ENCODE measurements at regions not wholly inside any gene's neighbourhood (a gene's known extent, or its start where the extent isn't known, plus 50 kb on each side); places are given as distances from the start of the nearest gene placed in this dataset.

- Mint-ChIP-seq H3K27ac (no peak overlapping the region), H3K36me3 (no peaks in the 10 kb centered on the region), H3K4me3 (no peak overlapping the region), H3K27me3 (peaks cover 0 to 2% (median 0%) of the 10 kb centered on the region in 5 donors), H3K4me1 (peaks cover 11 to 32% (median 26%) of the 10 kb centered on the region in 4 donors), H3K9me3 (no peaks in the 10 kb centered on the region)
- ATAC-seq (no peak), DNase-seq (no peak)
- POLR2A ChIA-PET, result interaction anchor here (0.6 kb wide), 1 partner anchor 191 kb away, joined by 3 read pairs; no protein-coding TSS in a partner anchor
Observed at GRCh38 chr2:204115137-204116056, 178.8 kb downstream of the ICOS start.

GRCh38 chr2:204116159-204116792, 179.7 kb downstream of the ICOS start:
- Mint-ChIP-seq H3K36me3 (no peaks in the 10 kb centered on the region), H3K4me1 (peaks cover 7 to 23% (median 17%) of the 10 kb centered on the region in 4 donors), H3K27ac (no peak overlapping the region), H3K27me3 (peaks cover 0 to 3% (median 0%) of the 10 kb centered on the region in 5 donors), H3K9me3 (no peaks in the 10 kb centered on the region), H3K4me3 (no peak overlapping the region)
- ATAC-seq (no peak), DNase-seq (no peak)
- POLR2A ChIA-PET, result no interaction called here

- H3K4me3 Mint-ChIP-seq, result no peak overlapping the region
- ATAC-seq (no peak), DNase-seq (no peak)
- H3K27me3 Mint-ChIP-seq, result peaks cover 0 to 19% (median 6%) of the 10 kb centered on the region in 5 donors
- H3K9me3 Mint-ChIP-seq, result no peaks in the 10 kb centered on the region
- POLR2A ChIA-PET, result no interaction called here
- no peak overlapping the region for H3K27ac Mint-ChIP-seq
- no peaks in the 10 kb centered on the region for H3K4me1 Mint-ChIP-seq
- no peaks in the 10 kb centered on the region for H3K36me3 Mint-ChIP-seq
Observed at GRCh38 chr2:204122425-204122824, 185.9 kb downstream of the ICOS start.

GRCh38 chr2:204124140-204124750, 187.7 kb downstream of the ICOS start:
- POLR2A ChIA-PET, result no interaction called here
- DNase-seq (no peak), ATAC-seq (no peak)
- Mint-ChIP-seq H3K27me3 (peaks cover 0 to 19% (median 6%) of the 10 kb centered on the region in 5 donors), H3K4me3 (no peak overlapping the region), H3K4me1 (no peaks in the 10 kb centered on the region), H3K27ac (no peak overlapping the region), H3K9me3 (no peaks in the 10 kb centered on the region), H3K36me3 (no peaks in the 10 kb centered on the region)

- no peak for ATAC-seq
- H3K4me3 Mint-ChIP-seq, result no peak overlapping the region
- no peaks in the 10 kb centered on the region for H3K9me3 Mint-ChIP-seq
- peaks cover 0 to 21% (median 8%) of the 10 kb centered on the region in 5 donors for H3K27me3 Mint-ChIP-seq
- no peaks in the 10 kb centered on the region for H3K4me1 Mint-ChIP-seq
- POLR2A ChIA-PET, result no interaction called here
- H3K36me3 Mint-ChIP-seq, result no peaks in the 10 kb centered on the region
- DNase-seq, result no peak
- no peak overlapping the region for H3K27ac Mint-ChIP-seq
Observed at GRCh38 chr2:204126705-204127104, 190.1 kb downstream of the ICOS start.

- DNase-seq, result no peak
- Mint-ChIP-seq H3K4me3 (no peak overlapping the region), H3K36me3 (no peaks in the 10 kb centered on the region), H3K27me3 (peaks cover 0 to 18% (median 8%) of the 10 kb centered on the region in 5 donors), H3K4me1 (peaks cover 0 to 1% (median 0%) of the 10 kb centered on the region in 4 donors), H3K9me3 (no peaks in the 10 kb centered on the region), H3K27ac (no peak overlapping the region)
- POLR2A ChIA-PET, result no interaction called here
- no peak for ATAC-seq
Observed at GRCh38 chr2:204127238-204127637, 190.7 kb downstream of the ICOS start.

GRCh38 chr2:204129591-204130294, 193.2 kb downstream of the ICOS start:
- ATAC-seq, result no peak
- Mint-ChIP-seq H3K27ac (no peak overlapping the region), H3K4me3 (no peak overlapping the region), H3K9me3 (no peaks in the 10 kb centered on the region), H3K27me3 (peaks cover 0 to 10% (median 1%) of the 10 kb centered on the region in 5 donors), H3K4me1 (peaks cover 0 to 2% (median 0%) of the 10 kb centered on the region in 4 donors), H3K36me3 (no peaks in the 10 kb centered on the region)
- POLR2A ChIA-PET, result no interaction called here
- DNase-seq, result no peak

GRCh38 chr2:204131621-204132020, 195.1 kb downstream of the ICOS start:
- DNase-seq (no peak), ATAC-seq (no peak)
- POLR2A ChIA-PET, result no interaction called here
- Mint-ChIP-seq H3K27me3 (peaks cover 0 to 6% (median 1%) of the 10 kb centered on the region in 5 donors), H3K27ac (no peak overlapping the region), H3K4me3 (no peak overlapping the region), H3K36me3 (no peaks in the 10 kb centered on the region), H3K9me3 (no peaks in the 10 kb centered on the region), H3K4me1 (peaks cover 0 to 2% (median 0%) of the 10 kb centered on the region in 4 donors)

GRCh38 chr2:204133476-204133875, 196.9 kb downstream of the ICOS start:
- no peaks in the 10 kb centered on the region for H3K36me3 Mint-ChIP-seq

GRCh38 chr2:204134421-204134820, 197.9 kb downstream of the ICOS start:
- POLR2A ChIA-PET, result no interaction called here
- DNase-seq (no peak), ATAC-seq (no peak)
- Mint-ChIP-seq H3K27ac (no peak overlapping the region), H3K27me3 (peaks cover 0 to 6% (median 3%) of the 10 kb centered on the region in 5 donors), H3K36me3 (no peaks in the 10 kb centered on the region), H3K4me3 (no peak overlapping the region), H3K4me1 (peaks cover 0 to 2% (median 0%) of the 10 kb centered on the region in 4 donors), H3K9me3 (no peaks in the 10 kb centered on the region)

More at GRCh38 chr2:204133476-204133875, 196.9 kb downstream of the ICOS start:
- no peak for ATAC-seq
- POLR2A ChIA-PET, result no interaction called here
- Mint-ChIP-seq H3K27me3 (peaks cover 0 to 6% (median 3%) of the 10 kb centered on the region in 5 donors), H3K4me1 (peaks cover 0 to 2% (median 0%) of the 10 kb centered on the region in 4 donors), H3K4me3 (no peak overlapping the region), H3K9me3 (no peaks in the 10 kb centered on the region), H3K27ac (no peak overlapping the region)
- DNase-seq, result no peak

- H3K36me3 Mint-ChIP-seq, result no peaks in the 10 kb centered on the region
- no peak overlapping the region for H3K27ac Mint-ChIP-seq
Observed at GRCh38 chr2:204135752-204136151, 199.2 kb downstream of the ICOS start.

GRCh38 chr2:204138206-204138605, 201.6 kb downstream of the ICOS start:
- Mint-ChIP-seq H3K9me3 (no peaks in the 10 kb centered on the region), H3K27ac (no peak overlapping the region), H3K36me3 (no peaks in the 10 kb centered on the region), H3K4me3 (no peak overlapping the region), H3K27me3 (peaks cover 0 to 5% (median 3%) of the 10 kb centered on the region in 5 donors), H3K4me1 (no peaks in the 10 kb centered on the region)
- POLR2A ChIA-PET, result no interaction called here
- DNase-seq (no peak), ATAC-seq (no peak)

More at GRCh38 chr2:204135752-204136151, 199.2 kb downstream of the ICOS start:
- POLR2A ChIA-PET, result no interaction called here
- Mint-ChIP-seq H3K9me3 (no peaks in the 10 kb centered on the region), H3K4me1 (peaks cover 0 to 2% (median 0%) of the 10 kb centered on the region in 4 donors), H3K4me3 (no peak overlapping the region), H3K27me3 (peaks cover 0 to 6% (median 3%) of the 10 kb centered on the region in 5 donors)
- DNase-seq, result no peak
- ATAC-seq, result no peak
